HG03135 (cell line): ENCODE measurements at regions not wholly inside any gene's neighbourhood (a gene's known extent, or its start where the extent isn't known, plus 50 kb on each side); places are given as distances from the start of the nearest gene placed in this dataset.
"Not testable (repeated sequence)": the region's sequence is repeated elsewhere in the genome, so short reads cannot be mapped to it uniquely, and the experiment has no call there.

ENCODE experiments used
- ATAC-seq: cut with Tn5 transposase; IDR thresholded peaks from one replicate; pipeline ENCODE4 v1.9.1; 2021; ENCODE audit warnings: mild to moderate bottlenecking, moderate library complexity; ENCODE audit not compliant: unreplicated experiment

DNA sequence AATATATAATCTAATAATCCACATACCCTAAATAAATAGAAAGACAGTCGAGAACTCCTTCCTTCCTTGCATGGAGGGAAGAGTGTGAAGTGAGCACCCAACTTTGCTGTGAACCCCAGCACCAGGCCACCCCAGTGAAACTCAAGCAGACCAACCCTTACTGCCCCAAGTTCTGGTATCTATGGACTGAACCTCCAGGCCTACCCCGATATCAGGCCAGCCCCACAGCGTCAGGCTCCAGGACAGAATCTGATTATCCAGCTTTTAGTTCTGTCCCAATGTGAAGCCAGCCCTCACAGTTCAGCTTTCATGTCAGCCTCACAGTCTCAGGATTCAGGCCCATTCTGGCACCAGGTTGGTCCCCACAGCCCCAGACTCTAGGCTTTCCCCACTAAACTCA lies 1617.2 kb upstream of the AGA start:
- no peak for ATAC-seq

DNA sequence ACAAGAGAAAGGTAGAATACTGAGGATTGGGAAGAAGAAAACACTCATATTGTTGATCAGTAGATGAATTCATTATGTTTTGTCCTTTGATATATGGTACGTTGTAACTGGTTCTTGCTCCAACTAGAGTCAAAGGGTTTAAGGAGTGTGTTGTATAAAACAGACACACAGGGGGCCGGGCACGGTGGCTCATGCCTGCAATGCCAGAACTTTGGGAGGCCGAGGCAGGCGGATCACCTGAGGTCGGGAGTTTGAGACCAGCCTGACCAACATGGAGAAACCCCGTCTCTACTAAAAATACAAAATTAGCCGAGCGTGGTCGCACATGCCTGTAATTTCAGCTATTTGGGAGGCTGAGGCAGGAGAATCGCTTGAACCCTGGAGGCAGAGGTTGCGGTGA lies 1624.0 kb upstream of the AGA start:
- ATAC-seq: not testable (repeated sequence)

DNA sequence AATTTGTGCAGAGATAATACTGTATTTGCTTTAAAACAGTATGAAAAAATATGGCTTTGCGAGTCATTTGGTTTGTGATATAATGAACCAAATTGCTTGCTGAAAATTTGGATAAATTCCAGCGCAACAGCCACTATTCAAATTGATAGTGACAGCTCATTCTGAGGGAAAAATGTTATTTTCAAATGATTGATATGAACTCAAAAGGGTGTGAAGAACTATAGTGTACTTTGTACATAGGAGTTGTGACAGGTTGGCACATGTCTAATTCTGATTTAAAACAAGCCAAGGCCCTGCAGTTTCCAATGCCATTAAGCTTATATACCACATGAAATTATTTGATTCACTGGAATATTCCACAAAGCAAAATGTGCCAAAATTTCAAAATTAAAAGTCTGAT lies 1628.9 kb upstream of the AGA start:
- no peak for ATAC-seq

DNA sequence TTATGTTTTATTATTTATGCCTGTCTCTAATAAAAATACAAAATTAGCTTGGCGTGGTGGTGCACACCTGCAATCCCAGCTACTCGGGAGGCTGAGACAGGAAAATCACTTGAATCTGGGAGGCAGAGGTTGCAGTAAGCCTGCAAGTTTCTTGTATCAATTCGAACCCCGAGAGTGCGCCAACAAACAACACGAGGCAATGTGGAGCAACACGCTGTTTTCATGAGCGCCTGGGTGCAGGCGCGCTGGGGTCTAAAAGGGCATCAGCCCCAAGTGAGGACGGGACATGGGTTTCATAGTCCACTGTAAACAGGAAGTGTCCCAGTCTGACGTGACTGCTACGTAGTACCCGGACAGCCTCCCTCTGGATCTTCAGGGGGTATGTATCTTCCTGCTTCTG lies 1634.6 kb upstream of the AGA start:
- ATAC-seq: no peak

DNA sequence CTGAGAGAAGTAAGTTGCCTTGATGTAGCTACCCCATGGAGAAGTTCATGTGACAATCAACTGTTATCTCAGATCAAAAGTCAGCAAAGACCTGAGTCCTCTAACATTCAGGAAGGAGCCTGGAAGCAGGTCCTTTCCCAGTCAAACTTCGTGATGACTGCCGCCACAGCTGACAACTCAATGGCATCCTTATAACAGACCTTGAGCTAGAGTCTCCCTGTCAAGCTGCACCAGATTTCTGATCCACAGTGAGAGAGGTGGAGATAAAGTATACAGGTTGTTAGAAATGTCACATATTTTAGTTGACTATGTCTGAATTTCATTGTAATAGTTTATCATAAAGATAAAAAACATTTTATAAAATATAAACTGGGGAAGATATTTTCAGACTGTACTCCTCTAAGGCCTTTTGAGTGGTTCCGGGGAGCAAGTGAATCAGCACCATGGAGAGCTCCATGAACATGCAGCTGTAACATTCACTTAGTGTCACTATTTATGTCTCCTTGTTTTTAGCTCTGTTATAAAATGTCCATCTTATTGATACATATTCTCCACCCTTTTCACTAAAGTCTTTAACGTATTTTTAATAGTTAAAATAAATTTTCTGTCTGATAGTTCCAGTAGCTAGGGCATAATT lies 1653.5 kb upstream of the AGA start:
- ATAC-seq: no peak

DNA sequence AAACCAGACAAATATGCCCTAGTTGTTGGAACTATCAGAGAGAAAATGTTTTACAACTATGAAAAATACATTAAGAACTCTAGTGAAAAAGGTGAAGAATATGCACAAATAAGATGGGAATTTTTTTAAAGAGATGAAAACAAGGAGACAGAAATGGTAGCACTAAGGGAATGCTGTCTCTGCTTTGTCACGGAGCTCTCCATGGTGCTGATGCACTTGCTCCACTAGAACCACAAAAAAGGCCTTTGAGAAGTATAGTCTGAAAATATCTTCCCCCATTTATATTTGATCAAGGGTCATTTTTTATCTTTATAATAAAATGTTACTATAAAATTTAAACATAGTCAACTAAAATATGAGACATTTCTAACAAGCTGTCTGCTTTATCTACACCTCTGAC lies 1655.5 kb upstream of the AGA start:
- no peak for ATAC-seq

DNA sequence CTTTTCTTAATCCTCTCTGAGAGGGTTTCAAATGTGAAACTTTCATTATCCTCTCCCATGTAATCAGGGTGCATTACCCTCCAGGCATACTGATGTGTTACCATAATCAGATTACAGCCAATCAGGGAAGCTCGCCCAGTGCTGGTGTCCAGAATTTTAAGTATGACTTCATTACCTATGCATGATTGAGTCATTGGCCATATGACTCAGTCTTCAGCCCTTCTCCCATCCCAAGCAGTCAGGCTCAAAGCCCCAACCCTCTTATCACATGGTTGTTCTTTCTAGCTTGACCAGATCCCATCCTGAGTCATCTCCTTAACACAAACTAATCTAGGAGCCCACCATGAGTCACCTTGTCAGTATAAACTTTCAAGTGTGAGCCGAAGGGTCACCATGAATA lies 1668.1 kb upstream of the AGA start:
- no peak for ATAC-seq

DNA sequence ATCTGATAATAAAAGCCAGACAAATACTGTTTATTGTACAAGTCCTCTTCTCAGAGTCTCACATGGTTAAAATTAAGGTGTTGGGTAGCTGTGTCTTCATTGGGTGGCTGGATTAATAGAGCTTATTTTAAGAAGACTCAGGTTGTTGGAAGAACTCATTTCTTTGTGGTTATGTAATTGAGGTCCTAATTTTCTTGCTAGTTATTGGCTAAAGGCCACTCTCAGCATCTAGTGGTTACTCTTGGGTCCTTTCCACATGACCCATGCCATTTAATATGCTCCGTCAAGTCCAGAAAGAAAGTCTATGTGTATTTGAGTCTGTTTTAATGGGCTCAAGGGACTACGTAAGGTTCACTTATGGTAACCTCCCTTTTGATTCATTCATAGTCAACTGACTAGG lies 1668.6 kb upstream of the AGA start:
- ATAC-seq: no peak

DNA sequence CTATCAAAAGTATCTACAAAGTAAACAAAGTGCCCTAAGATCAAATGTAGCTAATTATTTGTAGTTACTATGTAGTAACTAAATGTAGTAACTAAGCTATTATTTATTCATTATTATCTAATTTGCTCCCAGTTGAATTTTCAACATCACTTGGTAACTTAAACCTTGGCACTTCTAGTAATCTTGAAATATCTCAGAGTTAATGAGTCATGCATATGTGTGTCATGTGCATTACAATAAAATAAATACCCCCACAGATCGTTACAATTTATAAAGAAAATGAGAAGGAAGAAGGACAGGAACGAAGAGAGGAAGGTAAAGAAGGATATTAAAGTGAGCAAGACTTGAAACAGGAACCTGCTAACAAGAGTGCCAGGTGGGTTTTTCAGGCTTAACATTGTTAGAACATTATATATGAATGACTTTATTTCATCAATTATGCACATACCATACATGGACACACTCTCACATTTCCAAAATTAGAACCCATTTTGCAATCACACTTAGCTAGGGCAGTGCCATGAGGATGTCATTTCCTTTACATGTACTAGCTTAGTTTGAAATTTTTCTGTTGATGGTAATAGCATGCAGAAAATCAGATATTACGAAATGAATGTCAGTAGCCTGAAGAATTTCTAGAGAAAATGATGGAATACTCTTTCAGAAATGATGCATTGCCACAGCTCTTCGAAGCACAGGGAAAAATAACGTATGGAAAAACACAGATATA lies 1670.4 kb upstream of the AGA start:
- ATAC-seq: no peak

DNA sequence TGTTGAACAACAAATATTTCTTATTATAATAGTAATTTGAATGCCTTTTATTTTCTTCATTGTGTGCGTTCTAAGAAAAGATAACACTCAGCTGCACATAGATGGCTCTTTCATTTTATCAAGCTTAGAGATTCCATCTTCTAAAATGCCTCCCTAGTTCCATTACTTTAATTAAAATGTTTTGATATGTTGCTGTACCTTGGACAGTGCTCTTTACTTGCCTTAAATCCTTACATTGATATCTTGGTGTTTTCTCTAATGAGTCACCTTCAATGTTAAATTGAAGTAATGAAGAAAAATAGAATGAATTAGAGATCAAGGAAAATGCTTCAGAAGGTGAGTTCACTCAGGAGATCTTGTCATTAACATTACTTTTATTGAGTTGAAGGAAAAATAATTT lies 1672.4 kb upstream of the AGA start:
- no peak for ATAC-seq

DNA sequence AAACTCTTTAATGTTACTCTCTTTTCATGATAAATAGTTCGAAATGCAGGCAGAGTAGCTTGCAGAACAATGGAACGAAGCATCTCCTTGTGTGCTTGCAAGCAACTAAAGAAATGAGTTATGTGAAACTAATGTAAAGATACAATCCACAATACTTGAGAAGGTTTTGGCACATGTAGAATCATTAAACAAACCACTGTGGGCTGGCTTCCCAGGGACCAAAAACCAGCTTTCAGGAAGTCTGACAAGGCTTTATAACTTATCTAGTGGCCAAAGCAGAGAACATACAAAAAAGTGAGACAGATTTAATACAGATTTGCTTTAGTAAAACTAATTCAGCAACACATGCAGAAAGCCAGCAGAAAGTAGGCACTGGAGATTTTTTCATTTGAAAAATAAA lies 1673.8 kb upstream of the AGA start:
- no peak for ATAC-seq

DNA sequence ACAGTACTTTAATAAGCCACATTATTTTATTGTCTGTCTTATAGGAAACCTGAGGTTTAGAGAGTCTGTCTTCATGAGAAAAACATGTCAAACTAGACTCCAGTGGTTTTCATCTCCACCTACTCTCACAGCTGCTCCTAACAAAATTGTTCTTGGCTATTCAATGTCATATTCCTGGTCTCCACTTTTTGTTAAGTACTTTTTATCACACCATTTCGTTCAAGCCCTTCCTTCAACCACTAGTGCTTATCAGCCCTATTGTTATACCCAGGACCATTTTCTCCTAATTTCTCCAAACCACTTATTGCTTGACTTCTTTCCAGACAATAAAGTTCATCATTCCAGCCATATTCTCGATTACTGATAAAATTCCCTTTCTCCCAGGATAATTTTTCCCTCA lies 1674.3 kb upstream of the AGA start:
- ATAC-seq: no peak

DNA sequence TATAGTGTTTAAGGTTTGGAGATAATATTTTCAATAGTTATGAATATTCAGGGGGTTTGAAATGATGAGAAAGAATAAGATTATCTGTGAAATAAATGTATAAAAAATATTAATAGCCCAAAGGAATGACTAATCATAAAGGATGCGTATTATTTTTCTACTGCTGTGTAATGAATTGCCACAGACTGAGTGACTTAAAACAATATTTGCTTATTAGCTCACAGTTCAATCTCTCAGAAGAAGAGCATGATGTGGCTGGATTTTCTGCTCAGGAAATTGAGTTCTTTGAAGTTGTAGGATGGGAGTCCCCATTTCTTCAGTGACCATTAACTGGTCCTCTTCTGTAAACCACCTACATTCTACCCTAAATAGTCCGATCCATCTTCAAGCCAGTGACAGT lies 1680.8 kb upstream of the AGA start:
- ATAC-seq: no peak

DNA sequence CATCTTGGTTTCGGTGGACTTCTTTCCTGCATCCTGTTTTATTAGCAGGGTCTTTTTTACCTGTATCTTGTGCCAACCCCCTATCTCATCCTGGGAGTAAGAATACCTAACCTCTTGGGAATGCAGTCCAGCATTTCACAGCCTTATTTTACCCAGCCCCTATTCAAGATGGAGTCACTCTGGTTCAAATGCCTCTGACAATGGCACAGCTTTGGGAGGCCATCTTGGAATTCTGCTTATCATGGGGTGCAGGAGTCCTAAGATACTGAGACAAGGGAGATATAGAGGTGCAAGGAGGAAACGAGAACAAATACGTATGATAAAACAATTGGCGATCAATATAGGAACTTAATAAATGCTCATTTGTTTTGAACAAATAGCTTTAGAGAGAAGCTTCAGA lies 1682.2 kb upstream of the AGA start:
- no peak for ATAC-seq

DNA sequence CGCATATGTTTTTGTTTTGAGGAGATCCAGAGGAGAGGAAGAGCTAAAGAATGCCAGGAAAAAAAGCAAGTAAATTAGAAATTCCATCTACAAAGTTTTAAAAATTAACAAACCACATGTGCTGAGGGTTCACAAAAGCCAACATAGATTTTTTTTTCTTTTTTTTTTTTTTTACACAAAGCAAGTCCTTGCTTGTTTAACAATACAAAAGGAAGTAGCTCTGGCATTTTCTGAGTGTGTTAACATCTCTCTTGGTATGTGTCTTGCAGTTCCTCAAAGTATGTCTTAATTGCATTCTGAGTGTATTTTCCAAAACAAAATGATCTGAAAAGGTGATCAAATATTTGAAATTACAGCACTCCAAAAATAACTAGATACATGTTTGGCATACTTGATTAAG lies 1682.7 kb upstream of the AGA start:
- ATAC-seq: no peak

DNA sequence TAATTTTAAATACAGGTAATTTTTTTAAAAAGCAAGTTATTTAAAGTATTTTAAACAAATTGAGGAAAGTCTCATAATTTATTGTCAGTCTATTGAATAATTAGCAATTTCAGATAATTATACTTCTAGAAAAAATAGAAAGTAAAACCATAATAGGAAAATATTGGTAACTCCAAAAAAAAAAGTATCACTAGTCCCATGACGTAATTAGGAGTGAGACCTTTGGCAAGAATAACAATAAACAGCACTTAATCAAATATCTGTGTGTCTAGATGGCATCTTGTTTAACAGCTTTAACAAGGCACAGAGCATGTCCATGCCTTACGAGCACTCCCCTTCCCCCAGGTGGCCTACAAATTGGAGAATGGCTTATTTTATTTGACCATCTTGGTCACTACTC lies 1683.6 kb upstream of the AGA start:
- no peak for ATAC-seq

DNA sequence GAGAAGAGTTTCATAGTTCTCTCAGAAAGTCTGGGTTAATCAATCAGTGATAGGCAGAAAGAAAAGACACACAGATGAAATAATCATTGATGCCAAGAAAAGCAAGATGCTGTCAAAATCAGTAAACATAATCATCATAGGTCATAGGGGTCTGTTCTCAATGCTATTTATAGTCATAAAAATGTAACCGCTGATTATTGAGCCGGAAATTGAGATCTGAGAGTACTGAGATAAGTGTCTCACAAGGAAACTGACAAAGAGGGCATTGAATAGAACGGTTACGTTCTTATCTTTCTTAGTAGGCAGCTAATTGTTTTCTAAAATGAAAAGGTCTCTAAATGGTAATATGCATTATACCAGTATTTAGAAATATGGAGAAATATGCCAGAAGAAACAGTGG lies 1686.1 kb upstream of the AGA start:
- no peak for ATAC-seq

DNA sequence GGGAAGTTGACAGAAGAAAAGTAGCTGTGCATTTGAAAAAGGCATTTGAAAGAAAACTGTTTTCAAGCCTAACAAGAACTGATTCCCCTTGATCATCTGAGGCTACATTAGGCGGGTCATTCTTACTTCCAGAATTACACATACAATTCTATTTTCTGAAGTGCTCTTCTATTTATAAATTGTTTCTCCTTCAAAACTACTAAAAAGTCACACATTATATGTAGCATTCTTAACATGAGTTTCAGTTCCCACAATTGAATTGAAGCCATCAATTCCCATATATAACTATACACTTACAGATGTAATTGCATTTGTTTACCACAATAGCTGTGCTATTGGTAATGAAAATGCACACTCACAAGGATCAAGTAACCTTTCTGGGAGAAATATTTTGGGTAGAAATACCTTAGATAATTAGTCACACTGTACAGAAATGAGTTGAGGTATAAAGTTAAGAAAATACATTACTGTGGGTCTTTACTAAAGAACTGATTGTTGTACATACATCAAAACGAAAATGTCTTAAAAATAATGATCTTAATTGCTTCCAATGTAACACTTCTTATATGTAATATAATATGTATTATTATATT lies 1688.0 kb upstream of the AGA start:
- no peak for ATAC-seq

DNA sequence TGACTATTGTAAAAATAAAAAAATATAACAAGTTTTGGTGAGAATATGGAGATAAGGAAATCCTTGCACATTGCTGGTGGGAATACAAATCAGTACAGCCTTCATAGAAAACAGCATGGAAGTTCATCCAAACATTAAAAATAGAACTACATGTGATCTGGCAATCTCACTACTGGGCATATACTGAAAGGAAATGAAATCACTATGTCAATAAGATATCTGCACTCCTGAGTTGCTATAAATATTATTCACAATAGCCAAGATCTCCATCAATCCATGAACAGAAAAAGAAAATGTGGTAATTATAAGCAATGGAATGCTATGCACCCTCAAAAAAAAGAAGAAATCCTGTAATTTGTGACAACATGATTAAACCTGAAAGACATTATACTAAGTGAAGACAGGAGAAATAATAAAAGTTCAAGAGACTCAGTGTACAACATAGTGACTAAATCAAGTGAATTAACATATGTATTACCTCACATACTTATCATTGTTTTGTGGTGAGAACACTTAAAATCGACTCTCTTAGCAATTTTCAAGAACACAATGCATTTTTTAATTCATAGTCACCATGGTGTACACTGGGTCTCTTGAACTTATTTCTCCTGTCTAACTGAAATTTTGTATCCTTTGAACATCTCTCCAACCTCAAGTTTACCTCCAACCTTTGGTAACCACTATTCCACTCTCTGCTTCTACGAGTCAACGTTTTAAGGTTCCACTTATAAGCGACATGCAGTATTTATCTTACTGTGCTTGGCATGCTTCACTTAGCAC lies 1703.7 kb upstream of the AGA start:
- no peak for ATAC-seq

DNA sequence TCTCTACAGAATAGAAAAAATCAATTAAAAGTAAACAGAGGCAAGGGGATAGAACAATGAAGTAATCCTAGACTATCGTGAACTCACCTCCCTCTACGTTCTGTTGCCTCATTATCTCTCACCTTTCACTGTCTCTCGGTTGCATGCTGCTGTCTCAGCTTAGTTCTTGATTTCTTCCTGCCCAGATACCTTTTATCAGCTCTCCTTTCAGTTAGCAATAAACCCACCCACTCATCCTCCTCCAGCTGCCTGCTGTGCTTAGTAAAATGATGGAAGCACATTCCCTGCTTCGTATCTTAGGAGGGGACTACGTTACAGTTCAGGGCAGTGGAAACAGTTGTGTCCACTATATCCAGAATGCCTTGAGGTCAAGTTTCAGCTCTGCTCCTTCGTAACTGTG lies 1709.5 kb upstream of the AGA start:
- ATAC-seq: no peak

DNA sequence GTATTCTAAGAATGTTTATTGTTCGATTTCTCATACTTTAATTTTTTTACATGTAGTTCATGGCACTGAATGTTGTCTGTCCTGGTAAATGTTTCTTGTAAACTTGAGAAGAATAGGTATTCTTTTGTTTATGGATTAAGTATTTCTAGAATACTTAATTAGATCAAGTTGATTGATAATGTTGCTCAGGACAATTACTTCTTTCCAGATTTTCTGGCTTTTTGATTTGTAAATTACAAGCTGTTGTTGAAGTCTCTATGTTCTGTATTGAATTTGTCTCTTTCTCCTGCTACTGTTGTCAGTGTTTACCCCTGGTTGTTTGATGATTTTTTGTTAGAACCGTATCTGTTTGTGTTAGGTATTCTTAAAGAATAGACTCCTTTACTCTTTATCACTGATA lies 1720.9 kb upstream of the AGA start:
- ATAC-seq: no peak
